Spleen (tissue), 7 donors: ENCODE measurements at regions not wholly inside any gene's neighbourhood (a gene's known extent, or its start where the extent isn't known, plus 50 kb on each side); places are given as distances from the start of the nearest gene placed in this dataset.

Experiments
- POLR2AphosphoS5 ChIP-seq, 3 donors: sonication (generic); formaldehyde crosslinking; IDR thresholded peaks; one replicate each; pipeline ENCODE4 v1.5.1; 2017; ENCODE audit warnings: antibody characterized with exemption in 3 of 3
- TF ChIP-seq, protein P1 (sequence below), 11 experiments: fragments of 200-600 bp in 7 of 11; fragments of 450-650 bp in 4 of 11; sonication (generic) in 4 of 11; IDR thresholded peaks in 8 of 11; conservative IDR thresholded peaks in 3 of 11; 1 replicate in 7 of 11; 2 replicates in 4 of 11; pipeline versions ENCODE4 v1.4.0 to v1.8.0; 2016 to 2021; ENCODE audit warnings: antibody characterized with exemption in 11 of 11, inconsistent platforms in 4 of 11, mild to moderate bottlenecking in 1 of 11
- donor health status: DM: no; HTN: no; CAD: no; lungs with moderate emphysema.
- donor health status: DM: no; HTN: no; CAD: no.
- donor health status: DM: no; HTN: no; CAD: no.

DNA sequence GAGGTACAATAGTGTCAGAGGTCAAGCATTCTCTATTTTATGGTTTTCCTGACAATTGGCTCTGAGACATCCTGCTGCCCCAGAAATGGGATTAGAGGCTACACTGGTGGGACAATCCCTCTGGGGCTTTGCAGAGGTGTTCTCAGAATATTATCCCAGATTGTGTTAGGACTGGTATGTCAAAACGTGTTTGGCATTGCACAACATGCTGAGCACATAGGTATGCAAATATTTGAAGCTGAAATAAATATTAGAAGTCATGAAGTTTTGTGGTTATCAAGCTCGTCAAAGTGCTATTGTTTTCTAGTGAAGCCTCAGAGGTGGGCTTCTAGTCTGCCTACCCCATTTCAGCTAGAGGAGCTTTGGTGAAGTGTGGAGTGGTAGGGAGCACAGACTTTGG lies 304.4 kb downstream of the MAN2A1 start:
- TF ChIP-seq, protein P1, sequence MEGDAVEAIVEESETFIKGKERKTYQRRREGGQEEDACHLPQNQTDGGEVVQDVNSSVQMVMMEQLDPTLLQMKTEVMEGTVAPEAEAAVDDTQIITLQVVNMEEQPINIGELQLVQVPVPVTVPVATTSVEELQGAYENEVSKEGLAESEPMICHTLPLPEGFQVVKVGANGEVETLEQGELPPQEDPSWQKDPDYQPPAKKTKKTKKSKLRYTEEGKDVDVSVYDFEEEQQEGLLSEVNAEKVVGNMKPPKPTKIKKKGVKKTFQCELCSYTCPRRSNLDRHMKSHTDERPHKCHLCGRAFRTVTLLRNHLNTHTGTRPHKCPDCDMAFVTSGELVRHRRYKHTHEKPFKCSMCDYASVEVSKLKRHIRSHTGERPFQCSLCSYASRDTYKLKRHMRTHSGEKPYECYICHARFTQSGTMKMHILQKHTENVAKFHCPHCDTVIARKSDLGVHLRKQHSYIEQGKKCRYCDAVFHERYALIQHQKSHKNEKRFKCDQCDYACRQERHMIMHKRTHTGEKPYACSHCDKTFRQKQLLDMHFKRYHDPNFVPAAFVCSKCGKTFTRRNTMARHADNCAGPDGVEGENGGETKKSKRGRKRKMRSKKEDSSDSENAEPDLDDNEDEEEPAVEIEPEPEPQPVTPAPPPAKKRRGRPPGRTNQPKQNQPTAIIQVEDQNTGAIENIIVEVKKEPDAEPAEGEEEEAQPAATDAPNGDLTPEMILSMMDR (IDR thresholded peaks at IDR 0.05 in 8 of 11, conservative IDR thresholded peaks at IDR 0.05 in 3 of 11) = no peak
- no peak for TF ChIP-seq POLR2AphosphoS5 (IDR thresholded peaks at IDR 0.05)
